HG02943 (cell line): ENCODE measurements at regions not wholly inside any gene's neighbourhood (a gene's known extent, or its start where the extent isn't known, plus 50 kb on each side); places are given as distances from the start of the nearest gene placed in this dataset.
"Not testable (repeated sequence)": the region's sequence is repeated elsewhere in the genome, so short reads cannot be mapped to it uniquely, and the experiment has no call there.

Experiments
- ATAC-seq: cut with Tn5 transposase; IDR thresholded peaks from one replicate; pipeline ENCODE4 v1.9.1; 2021; ENCODE audit warnings: mild to moderate bottlenecking, low read depth, moderate library complexity; ENCODE audit not compliant: unreplicated experiment

DNA sequence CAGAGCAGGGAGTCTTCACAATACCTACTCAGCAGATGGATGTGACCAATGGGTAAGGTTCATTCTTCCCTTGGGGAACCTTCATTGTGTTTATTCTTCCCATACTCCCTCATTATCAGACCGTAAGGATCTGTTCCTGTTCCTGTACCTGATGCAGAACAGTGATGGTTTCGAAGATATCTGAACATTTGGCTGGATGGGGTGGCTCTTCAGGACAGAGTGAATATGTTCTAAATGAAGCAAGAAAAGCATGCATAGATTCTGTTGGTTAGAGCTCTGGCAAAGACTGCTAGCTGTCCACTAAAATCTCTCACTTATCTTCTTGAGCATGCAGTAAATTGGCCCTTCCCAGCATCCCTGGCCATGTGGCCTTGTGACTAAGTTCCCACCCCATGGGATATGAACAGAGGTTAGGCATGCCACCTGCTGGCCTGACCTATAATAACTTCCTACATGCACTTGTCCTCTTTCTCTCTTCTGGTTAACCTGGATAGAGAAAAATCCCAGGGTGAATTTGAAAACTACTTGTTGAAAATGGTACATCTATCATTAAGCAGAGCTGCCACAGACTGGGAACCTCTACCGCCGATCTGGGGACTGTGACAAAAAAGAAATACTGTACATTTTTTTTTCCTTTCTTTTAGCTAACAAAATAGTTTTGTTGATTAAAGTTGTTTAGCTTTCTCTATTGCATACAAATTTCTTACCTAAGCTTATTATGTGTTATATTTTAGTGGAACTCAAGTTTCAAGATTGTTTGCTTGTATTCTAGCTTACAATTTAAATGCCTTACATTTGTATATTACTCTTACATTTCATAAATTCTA lies 60.0 kb upstream of the BANK1 start:
- peak; percentile 83 for ATAC-seq

DNA sequence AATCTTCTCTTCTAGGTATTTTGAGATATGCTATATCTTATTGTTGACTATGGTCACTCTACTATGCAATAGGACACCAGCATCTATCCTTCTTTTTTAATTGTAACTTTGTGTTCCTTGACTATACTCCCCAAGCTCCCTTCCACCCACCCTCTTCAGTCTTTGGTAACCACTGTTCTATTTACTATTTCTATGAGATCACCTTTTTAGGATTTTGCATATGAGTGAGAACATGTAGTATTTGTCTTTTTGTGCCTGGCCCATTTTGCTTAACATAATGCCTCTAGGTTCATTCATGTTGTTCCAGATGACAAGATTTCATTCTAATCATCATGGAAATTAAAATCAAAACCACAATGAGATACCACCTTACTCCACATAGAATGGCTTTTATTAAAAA lies 63.3 kb upstream of the BANK1 start:
- no peak for ATAC-seq

DNA sequence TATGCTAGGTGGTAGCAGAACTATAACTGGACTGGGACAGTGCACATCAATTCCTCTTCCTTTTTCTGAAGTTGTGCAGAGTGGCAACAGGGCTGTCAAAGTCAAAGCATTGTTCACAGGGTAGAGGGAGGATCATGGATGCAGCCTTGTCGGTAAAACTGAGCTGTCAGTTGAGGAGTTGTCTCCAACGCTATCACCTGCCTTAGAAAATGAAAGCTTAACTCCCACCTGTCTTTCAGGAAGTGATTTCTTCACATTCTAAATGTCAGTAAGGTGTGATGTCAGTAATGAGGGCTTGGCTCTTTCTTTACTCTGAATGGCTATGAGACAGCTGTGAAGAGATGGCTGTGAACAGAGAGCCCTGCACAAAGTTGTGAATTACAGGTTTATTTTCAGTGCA lies 66.4 kb upstream of the BANK1 start:
- no peak for ATAC-seq

DNA sequence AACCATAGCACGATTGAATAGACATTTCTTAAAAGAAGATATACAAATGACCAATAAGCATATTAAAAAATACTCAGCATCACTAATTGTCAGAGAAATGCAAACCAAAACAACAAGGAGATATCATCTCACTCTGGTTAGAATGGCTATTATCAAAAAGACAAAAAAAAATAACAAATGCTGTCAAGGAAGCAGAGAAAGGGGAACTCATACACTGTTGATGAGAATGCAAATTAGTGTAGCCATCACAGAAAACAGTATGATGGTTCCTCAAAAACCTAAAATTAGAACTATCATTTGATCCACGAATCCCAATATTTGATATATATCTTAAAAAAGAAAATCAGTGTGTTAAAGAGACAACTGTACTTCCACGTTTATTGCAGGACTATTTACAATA lies 71.7 kb upstream of the BANK1 start:
- no peak for ATAC-seq

DNA sequence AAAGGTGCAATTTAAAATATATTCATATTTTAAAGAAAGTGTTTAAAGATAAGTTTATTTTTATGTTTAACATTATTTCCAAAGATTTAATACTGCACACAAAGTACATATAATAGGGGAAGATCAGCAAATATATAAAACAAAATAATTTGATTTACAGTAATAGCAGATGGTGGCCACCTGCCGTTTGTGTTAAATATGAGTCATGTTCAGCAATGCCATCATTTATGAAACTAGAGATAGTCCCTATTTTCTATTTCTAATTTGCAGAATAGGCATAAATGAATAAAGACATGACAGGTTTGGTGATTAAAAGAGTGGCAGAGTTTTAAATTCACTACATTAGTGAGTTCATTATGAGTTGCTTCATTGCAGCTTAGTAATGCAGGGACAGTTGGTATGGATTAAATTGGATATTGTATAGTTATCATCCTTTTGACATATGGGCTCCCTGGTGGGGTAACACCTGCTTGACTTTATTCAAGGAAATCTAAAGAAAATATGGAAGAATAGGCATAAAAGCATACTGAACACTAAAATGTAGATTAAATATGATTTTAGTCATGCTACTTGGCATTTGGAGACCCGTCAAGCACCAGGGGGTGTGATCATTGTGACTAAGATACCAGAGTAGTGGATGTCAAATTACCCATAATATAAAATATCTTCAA lies 78.8 kb upstream of the BANK1 start:
- ATAC-seq: no peak

DNA sequence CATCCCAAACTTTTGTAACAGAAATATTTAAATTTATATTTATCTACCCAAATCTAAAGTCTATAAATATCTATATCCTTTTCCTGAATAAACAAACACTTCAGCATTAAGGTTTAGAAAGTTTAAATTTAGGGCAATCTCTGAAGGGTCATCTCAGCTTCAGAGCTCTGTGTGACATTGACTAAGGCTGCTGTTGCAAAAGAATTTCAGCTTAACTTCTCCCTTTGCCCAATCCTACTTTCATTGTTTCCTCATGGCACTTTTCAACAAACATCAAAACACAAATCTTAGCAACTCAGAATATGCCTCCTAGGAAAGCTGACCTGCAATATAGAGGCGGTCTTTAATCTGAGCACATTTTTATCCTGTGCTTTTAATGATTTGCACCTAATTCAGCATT lies 79.7 kb upstream of the BANK1 start:
- ATAC-seq: no peak

DNA sequence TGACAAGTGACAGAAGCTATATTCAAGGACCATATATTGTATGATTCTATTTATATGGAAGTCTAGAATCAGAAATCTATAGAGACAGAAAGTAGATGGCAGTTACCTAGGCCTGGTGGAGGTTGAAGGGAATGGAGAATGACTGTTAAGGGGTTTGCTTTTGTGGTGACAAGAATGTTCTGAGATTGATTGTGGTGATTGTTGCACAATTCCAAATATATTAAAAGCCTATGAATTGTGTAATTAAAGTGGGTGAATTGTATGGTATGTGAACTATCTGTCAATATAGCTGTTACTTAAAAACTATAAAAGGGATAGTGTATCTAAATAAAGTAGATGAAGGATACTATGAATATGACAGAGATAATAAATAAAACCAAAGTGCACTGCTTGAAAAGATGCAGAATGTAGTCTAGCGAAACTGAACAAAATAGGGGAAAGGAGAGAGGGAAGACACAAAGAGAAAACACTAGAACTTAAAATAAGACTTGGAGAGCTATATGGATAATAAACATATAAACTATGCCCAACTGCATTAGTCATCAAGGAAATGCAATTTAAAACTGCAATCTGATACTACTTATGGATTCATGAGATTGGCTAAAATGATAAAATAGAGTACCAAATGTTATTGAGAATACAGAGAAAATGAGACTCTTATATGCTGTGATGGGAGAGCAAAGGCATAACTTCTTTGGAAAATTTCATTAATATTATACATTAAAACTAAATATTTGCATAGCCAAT lies 82.1 kb upstream of the BANK1 start:
- no peak for ATAC-seq

DNA sequence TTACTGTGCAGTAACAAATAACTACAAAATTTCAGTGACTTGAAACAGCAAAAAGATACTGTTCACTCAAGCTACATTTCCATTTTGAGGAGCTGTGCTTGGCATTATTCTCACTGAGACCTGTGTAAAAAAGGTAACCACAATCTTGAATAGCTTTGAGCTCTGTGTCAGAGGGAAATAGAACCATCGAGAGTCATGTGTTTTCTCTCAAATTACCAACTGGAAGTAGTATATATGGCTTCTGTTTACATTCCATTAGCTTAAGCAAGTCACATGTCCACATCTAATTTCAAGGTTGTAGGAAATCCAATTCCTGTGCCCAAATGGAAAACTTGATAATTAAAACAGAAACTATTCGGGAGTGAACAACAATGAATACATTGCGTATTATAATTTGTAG lies 82.9 kb upstream of the BANK1 start:
- ATAC-seq: no peak

DNA sequence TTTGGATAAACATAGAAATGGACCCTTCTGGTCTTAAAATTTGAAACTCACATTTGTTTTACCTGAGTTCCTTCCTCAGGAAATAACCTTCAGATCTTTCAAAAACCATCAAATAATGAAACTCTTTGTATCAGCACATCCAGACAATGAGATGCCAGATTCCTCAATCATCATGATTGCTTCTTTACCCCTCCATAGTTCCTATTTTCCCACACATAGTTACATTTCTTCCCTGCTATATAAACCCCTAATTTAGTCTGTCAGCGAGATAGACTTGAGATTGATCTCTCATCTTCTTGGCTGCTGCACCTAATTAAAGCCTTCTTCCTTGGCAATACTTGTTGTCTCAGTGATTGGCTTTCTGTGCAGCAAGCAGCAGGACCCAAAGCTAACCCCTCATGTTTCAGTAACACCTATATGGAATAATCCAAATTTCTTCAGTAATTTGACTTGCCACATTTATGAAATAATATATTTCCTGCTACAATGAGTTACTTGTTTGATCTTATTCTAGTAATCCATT lies 83.9 kb upstream of the BANK1 start:
- no peak for ATAC-seq

DNA sequence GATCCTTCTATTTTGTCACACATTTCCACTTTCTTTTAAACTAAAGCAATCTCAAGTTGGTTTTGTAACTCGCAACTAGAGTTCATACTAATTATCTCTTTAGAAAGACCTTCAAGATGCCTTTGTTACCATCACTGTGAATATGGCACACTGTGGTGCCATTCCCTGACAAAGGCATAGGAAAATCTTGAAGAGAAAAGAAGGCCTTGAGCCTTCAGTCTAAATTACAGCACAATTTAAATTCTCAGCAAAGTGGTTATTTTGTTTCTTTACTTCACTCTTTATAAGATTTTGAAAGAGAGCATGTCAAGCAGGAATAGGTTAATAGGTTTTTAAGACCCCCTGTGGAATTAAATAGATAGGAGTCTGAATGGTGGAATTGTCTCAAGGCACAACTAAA lies 89.0 kb upstream of the BANK1 start:
- ATAC-seq: no peak

DNA sequence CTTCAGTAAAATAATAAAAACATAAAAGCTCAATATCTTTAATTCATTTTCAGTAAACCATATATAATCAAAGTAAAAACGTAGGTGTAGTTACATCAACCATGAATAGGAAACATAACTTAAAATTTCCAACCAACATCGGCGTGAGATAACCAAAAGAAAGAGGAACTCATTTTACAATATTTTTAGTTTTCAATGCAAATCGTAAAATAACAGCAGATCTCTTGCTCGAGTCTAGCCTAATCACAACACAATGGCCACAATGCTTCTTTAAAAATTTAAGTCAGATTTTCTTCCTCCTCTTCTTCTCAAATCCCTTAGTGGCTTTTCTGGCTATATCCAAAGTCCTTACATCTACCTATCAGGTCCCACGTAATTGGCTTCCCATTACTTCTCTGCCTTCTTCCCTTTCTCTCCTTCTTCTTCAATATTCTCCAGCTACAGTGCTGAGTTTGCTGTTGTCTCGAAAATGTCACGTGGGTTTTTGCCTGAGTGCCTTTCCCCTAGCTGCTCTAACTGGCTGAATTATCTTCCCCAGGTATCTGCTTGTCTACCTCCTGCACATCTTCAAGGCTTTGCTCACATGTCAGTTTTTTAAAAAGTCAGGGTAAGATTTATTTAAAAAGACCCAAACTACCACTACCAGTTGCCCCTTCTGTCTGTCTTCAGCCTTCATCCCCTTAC lies 90.9 kb upstream of the BANK1 start:
- no peak for ATAC-seq

DNA sequence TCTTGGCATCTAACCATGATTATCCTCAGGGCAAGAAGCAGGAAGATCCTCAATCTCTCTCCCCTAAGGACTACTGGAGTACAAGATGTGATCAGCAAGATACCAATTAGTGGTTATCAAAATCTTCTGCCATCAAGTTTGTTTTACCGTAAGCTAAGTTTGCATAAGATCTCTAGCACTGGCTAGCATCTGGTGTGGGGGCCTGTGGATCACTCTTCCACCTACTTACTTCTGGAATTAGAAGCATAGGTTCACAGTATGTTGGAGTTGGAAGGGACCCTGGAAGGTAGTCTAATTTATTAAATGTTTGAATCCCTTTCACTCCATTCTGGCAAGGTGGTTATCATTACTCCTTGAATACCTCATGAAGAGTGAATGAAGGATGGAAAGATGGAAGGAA lies 93.3 kb upstream of the BANK1 start:
- ATAC-seq: no peak

DNA sequence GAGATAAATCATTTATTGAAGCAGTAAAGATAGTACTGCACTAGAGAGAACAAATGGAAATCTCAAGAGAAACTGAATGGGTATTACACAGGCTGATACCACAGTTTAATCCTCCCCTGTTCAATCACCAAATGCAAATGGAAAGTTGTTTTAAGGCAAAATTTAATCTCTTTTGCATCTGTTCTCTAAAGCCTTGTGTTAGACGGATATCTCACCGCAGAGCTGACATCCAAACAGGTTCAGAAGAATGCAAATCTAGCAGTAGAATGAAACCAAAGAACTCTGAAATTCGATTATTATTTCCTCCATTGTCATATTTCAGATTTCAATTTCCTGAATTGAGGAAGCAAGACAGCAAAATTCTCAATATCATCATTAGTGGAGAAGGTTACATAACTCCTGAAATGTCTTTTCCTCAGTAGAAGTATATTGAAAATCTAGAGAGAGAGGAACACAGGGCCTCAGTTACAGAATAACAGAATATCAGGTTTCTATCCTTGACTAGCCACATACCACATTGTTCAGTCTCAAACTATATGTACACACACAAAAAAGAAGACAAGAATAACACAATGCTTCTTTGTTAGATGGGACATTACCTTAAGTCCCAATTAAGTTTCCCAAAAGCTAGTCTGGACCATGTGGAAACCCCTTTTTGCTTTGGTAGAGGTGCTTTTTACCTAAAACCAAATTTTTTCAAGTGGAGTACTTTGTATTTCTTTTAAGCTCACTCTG lies 94.1 kb upstream of the BANK1 start:
- no peak for ATAC-seq

DNA sequence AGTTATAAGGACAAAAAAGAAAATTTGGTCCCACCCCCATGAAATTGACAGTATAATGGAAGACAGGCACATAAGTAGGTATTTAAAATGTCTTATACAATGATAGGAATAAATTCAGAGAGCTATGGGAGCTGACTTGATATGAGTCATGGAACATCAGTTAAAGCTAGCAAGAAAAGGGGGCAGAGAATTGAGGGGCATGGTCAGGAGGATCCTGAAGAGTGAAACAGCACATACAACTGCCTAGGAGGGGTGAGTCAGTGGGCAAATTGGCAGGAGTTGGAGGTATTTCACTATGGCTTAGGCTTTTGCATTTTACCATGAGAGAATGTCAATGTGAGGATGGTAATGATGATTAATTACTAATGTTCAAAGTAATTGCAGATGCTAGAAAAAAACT lies 95.4 kb upstream of the BANK1 start:
- ATAC-seq: no peak

DNA sequence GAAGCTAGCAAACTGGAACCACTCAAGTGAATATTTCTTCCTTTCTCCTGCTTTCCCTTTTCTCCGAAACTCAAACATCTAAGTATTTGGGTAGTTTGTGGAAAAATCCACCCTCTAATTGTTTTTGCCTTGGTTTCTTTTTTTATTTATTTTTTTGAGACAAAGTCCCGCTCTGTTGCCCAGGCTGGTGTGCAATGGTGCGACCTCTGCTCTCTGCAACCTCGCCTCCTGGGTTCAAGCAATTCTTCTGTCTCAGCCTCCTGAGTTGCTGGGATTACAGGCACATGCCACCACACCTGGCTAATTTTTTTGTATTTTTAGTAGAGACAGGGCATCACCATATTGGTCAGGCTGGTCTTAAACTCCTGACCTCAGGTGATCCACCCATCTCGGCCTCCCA lies 96.1 kb upstream of the BANK1 start:
- ATAC-seq: not testable (repeated sequence)

DNA sequence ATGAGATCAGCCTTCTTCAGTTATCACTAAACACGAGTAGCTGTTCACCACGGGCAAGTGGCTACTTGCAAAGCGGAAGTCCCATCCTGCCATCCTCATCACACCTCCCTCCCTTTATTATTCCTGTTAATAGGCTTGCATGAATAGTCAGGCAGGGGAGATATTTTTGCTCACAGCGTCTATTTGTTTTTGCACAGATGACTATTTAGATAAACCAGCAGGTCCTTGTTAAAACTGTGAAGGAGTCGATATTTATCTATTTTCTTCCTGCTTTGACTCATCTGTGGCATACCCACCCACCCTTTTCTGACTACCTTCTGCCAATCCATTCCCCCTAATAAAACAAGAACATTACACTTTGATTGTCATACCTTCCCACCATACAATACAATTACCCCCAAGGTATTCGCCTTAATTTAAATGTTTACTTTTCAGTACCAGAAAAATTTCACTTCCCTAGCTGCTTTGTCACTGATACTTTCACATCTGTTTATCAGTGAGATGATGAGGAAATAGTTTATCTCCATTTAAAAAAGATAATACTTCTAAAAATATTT lies 96.6 kb upstream of the BANK1 start:
- ATAC-seq: no peak

DNA sequence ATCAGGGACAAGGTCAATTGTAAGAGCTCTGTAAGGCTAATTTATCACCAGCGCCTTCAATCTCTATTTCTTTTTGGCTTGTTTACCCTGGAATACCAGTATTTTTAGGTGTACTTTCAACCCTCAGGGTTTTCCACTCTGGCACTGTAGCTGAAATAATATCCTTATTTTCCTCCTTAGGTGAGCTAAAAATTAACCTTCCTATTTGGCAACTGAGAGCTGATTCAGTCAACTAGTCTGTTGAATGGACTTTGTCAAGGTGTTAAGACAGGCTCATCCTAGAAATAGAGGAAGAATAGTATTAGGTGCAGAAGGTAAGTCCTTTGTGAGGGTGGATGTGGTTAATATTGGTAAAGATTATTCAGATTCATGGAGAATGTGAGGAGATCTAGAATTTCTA lies 101.3 kb upstream of the BANK1 start:
- no peak for ATAC-seq

DNA sequence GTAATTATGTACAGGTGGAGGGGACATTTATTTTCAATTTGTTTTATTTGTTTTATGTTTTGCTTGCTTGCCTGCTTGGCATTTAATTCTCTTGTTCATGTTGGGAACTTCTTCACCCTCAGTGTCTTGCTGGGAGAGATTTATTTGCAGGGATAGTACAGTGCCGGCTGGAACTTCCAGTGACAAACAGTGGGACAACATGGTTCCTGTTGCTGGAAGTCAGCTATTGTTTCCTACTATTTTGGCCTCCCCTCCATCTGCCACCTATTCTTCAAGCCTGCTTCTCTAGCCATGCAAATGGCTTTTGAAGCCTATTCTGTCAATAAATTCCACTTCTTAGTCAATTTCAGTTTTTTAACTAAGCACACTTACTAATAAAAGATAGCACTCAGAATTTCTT lies 105.4 kb upstream of the BANK1 start:
- ATAC-seq: no peak

DNA sequence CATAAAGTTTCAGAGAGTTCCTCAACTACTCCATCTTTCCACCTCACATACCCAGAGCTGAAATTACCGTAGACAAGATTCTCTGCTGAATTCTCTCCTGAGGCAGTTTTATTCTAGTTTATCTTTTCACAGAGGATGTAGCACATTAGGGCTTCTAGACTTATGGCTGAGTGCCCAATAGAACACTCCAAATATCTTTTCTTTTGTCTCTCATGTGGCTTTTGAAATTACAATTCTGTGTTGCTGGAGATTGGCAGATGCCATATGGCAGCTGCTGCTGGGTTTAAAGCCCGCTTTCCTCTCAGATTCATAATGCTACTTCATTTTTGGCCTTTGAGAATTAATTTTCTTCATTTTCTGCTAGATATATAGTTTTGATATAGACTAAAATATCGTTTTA lies 107.6 kb upstream of the BANK1 start:
- no peak for ATAC-seq

DNA sequence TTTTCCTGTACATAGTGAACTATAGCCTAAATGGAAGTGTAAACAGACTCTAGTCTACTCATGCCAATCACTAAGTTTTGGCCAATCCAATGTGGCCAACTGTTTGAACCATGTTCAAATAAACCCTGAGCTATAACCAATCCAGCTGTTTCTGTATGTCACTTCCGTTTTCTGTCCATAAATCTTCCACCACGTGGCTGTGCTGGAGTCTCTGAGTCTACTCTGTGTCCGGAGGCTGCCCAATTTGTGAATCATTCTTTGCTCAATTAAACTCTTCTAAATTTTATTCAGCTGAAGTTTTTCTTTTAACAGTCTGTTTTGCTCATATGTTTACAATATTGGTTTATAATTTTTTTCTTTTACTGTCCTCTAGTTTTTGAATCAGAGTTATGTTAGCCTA lies 112.3 kb upstream of the BANK1 start:
- no peak for ATAC-seq
